Tibial nerve (tissue), 4 donors: ENCODE measurements at regions not wholly inside any gene's neighbourhood (a gene's known extent, or its start where the extent isn't known, plus 50 kb on each side); places are given as distances from the start of the nearest gene placed in this dataset.

Experiments
- DNase-seq, 2 donors: peaks; one replicate each; pipeline ENCODE4 v3.0.0-alpha.2; 2019; ENCODE audit warnings: low spot score in 2 of 2
- H3K27ac ChIP-seq, 4 donors: fragments of 200-600 bp; sonication (generic) in 3 of 4; one replicate each; pipeline ENCODE4 v1.5.1; 2017 to 2019; ENCODE audit warnings: mild to moderate bottlenecking in 1 of 4
- H3K27me3 ChIP-seq, 2 donors: fragments of 200-600 bp; sonication (generic) in 1 of 2; one replicate each; pipeline versions ENCODE4 v1.5.1 to v1.6.0; 2017 to 2019
- H3K36me3 ChIP-seq, 3 donors: fragments of 200-600 bp; sonication (generic); one replicate each; pipeline ENCODE4 v1.5.1; 2018 to 2019
- H3K4me1 ChIP-seq, 4 donors: fragments of 200-600 bp; sonication (generic) in 3 of 4; one replicate each; pipeline ENCODE4 v1.5.1; 2017 to 2019
- H3K4me3 ChIP-seq, 4 donors: fragments of 200-600 bp; sonication (generic) in 3 of 4; one replicate each; pipeline ENCODE4 v1.5.1; 2017 to 2019; ENCODE audit warnings: mild to moderate bottlenecking in 1 of 4, moderate library complexity in 1 of 4
- H3K9me3 ChIP-seq, 4 donors: fragments of 200-600 bp; sonication (generic) in 3 of 4; one replicate each; pipeline ENCODE4 v1.5.1; 2017 to 2019
- EP300 ChIP-seq, 2 donors: sonication (generic); formaldehyde crosslinking; IDR thresholded peaks; one replicate each; pipeline ENCODE4 v1.6.1; 2017; ENCODE audit warnings: antibody characterized with exemption in 2 of 2, mild to moderate bottlenecking in 1 of 2
- POLR2A ChIP-seq, 2 donors: fragments of 450-650 bp; IDR thresholded peaks; one replicate each; pipeline ENCODE4 v1.6.1; 2017; ENCODE audit warnings: antibody characterized with exemption in 2 of 2, mild to moderate bottlenecking in 2 of 2, moderate library complexity in 2 of 2
- WGBS, 2 donors: methylation state at CpG; one replicate each; pipeline ENCODE4 v1.1.5; 2018; 5-methylcytosine and 5-hydroxymethylcytosine counted together
- TF ChIP-seq, protein P1 (sequence below), 5 experiments: fragments of 200-600 bp in 3 of 5; fragments of 450-650 bp in 2 of 5; sonication (generic) in 3 of 5; IDR thresholded peaks; one replicate each; pipeline ENCODE4 v1.5.1; 2016 to 2019; ENCODE audit warnings: antibody characterized with exemption in 5 of 5, mild to moderate bottlenecking in 3 of 5, moderate library complexity in 2 of 5

GRCh38 chr5:175207321-175208040 lies 236.5 kb downstream of the DRD1 start:
- no peaks in the 10 kb centered on the region for H3K4me1 ChIP-seq
- TF ChIP-seq, protein P1, sequence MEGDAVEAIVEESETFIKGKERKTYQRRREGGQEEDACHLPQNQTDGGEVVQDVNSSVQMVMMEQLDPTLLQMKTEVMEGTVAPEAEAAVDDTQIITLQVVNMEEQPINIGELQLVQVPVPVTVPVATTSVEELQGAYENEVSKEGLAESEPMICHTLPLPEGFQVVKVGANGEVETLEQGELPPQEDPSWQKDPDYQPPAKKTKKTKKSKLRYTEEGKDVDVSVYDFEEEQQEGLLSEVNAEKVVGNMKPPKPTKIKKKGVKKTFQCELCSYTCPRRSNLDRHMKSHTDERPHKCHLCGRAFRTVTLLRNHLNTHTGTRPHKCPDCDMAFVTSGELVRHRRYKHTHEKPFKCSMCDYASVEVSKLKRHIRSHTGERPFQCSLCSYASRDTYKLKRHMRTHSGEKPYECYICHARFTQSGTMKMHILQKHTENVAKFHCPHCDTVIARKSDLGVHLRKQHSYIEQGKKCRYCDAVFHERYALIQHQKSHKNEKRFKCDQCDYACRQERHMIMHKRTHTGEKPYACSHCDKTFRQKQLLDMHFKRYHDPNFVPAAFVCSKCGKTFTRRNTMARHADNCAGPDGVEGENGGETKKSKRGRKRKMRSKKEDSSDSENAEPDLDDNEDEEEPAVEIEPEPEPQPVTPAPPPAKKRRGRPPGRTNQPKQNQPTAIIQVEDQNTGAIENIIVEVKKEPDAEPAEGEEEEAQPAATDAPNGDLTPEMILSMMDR (IDR thresholded peaks at IDR 0.05) = no peak
- TF ChIP-seq EP300 (IDR thresholded peaks at IDR 0.05) (no peak), POLR2A (IDR thresholded peaks at IDR 0.05) (no peak)
- 51 to 52% methylated on average over 18 of the region's 18 CpGs for WGBS, 2 donors

GRCh38 chr5:175206669-175207068 lies 237.3 kb downstream of the DRD1 start:
- Histone ChIP-seq H3K27me3 (no peaks in the 10 kb centered on the region), H3K36me3 (no peaks in the 10 kb centered on the region), H3K9me3 (peaks cover 0 to 13% (median 0%) of the 10 kb centered on the region in 4 donors), H3K4me3 (no peak overlapping the region), H3K4me1 (no peaks in the 10 kb centered on the region), H3K27ac (no peak overlapping the region)
- TF ChIP-seq, protein P1 (IDR thresholded peaks at IDR 0.05) = no peak
- no peak for TF ChIP-seq EP300 (IDR thresholded peaks at IDR 0.05)
- no peak for TF ChIP-seq POLR2A (IDR thresholded peaks at IDR 0.05)
- 30 to 44% methylated on average over 4 of the region's 4 CpGs for WGBS, 2 donors
- DNase-seq = no peak

More at GRCh38 chr5:175207321-175208040, 236.5 kb downstream of the DRD1 start:
- DNase-seq = no peak
- Histone ChIP-seq H3K27ac (no peak overlapping the region), H3K27me3 (no peaks in the 10 kb centered on the region), H3K9me3 (peaks cover 0 to 9% (median 0%) of the 10 kb centered on the region in 4 donors), H3K4me3 (no peak overlapping the region), H3K36me3 (no peaks in the 10 kb centered on the region)

GRCh38 chr5:175202463-175203068 lies 241.4 kb downstream of the DRD1 start:
- peaks cover 0 to 18% (median 0%) of the 10 kb centered on the region in 4 donors for H3K9me3 ChIP-seq
- TF ChIP-seq POLR2A (IDR thresholded peaks at IDR 0.05) = no peak
- TF ChIP-seq, protein P1 (IDR thresholded peaks at IDR 0.05) = no peak
- TF ChIP-seq EP300 (IDR thresholded peaks at IDR 0.05) = no peak
- no peaks in the 10 kb centered on the region for H3K36me3 ChIP-seq
- H3K27me3 ChIP-seq = no peaks in the 10 kb centered on the region
- H3K4me3 ChIP-seq = no peak overlapping the region
- no peaks in the 10 kb centered on the region for H3K4me1 ChIP-seq
- 51 to 52% methylated on average over 4 of the region's 4 CpGs for WGBS, 2 donors
- no peak for DNase-seq
- H3K27ac ChIP-seq = no peak overlapping the region

DNA sequence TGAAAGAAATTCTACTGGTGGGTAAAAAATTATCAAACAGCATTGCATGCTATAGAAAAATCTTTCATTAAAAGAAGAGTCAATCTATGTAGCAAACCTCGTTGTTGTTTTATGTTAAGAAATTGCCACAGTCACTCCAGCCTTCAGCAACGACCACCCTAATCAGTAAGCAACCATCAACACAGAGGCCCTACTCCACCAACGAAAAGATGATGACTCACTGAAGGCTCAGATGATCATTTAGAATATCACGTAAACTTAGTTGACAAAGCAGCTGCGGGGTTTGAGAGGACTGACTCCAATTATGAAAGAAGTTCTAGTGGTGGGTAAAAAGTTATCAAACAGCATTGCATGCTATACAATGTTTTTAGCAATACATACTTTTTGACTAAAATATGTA lies 242.6 kb downstream of the DRD1 start:
- DNase-seq = no peak
- Histone ChIP-seq H3K9me3 (peaks cover 0 to 18% (median 0%) of the 10 kb centered on the region in 4 donors), H3K27ac (no peak overlapping the region), H3K27me3 (no peaks in the 10 kb centered on the region), H3K4me3 (no peak overlapping the region), H3K4me1 (no peaks in the 10 kb centered on the region), H3K36me3 (no peaks in the 10 kb centered on the region)
- 77 to 82% methylated on average over 5 of the region's 5 CpGs for WGBS, 2 donors
- no peak for TF ChIP-seq POLR2A (IDR thresholded peaks at IDR 0.05)
- TF ChIP-seq, protein P1 (IDR thresholded peaks at IDR 0.05) = no peak
- TF ChIP-seq EP300 (IDR thresholded peaks at IDR 0.05) = no peak
